ENCODE measurements at regions not wholly inside any gene's neighbourhood (a gene's known extent, or its start where the extent isn't known, plus 50 kb on each side); places are given as distances from the start of the nearest gene placed in this dataset.
A peak's percentile ranks its signal among the peaks of the same experiment; 100 is the strongest.

GRCh38 chr12:124383028-124383427 lies 88.1 kb downstream of the RFLNA start:
- Histone ChIP-seq H3K4me3 (no peak overlapping the region), H3K36me3 (peaks cover 52% of the 10 kb centered on the region), H3K27me3 (no peaks in the 10 kb centered on the region), H3K4me1 (peaks cover 68% of the 10 kb centered on the region), H3K27ac (peak overlapping the region; percentile 81), H3K9me3 (no peaks in the 10 kb centered on the region)
- ATAC-seq (no peak), DNase-seq (no peak)
- TF ChIP-seq CTCF (IDR thresholded peaks at IDR 0.05), result no peak
- intact Hi-C loops (cut with DNase I), result no loop called here

- H3K9me3 ChIP-seq, result no peaks in the 10 kb centered on the region
- H3K27ac ChIP-seq, result peak overlapping the region; percentile 81
- intact Hi-C loops (cut with DNase I), result no loop called here
- peaks cover 65% of the 10 kb centered on the region for H3K36me3 ChIP-seq
- DNase-seq (peak; percentile 96), ATAC-seq (peak; percentile 88)
- H3K4me1 ChIP-seq, result peaks cover 57% of the 10 kb centered on the region
- TF ChIP-seq CTCF (IDR thresholded peaks at IDR 0.05), result no peak
- H3K4me3 ChIP-seq, result no peak overlapping the region
- H3K27me3 ChIP-seq, result no peaks in the 10 kb centered on the region
Measured at GRCh38 chr12:124381456-124382296, 86.8 kb downstream of the RFLNA start.

- H3K27ac ChIP-seq, result peak overlapping the region; percentile 81
- intact Hi-C loops (cut with DNase I), result no loop called here
- H3K4me1 ChIP-seq, result peaks cover 50% of the 10 kb centered on the region
- no peaks in the 10 kb centered on the region for H3K9me3 ChIP-seq
- no peak for TF ChIP-seq CTCF (IDR thresholded peaks at IDR 0.05)
- peak; percentile 7 for ATAC-seq
- no peaks in the 10 kb centered on the region for H3K27me3 ChIP-seq
- no peak overlapping the region for H3K4me3 ChIP-seq
- no peak for DNase-seq
- peaks cover 73% of the 10 kb centered on the region for H3K36me3 ChIP-seq
Measured at GRCh38 chr12:124380796-124381455, 86.0 kb downstream of the RFLNA start.

- Histone ChIP-seq H3K27ac (peak overlapping the region; percentile 81), H3K9me3 (no peaks in the 10 kb centered on the region), H3K36me3 (peaks cover 71% of the 10 kb centered on the region), H3K27me3 (no peaks in the 10 kb centered on the region), H3K4me3 (no peak overlapping the region), H3K4me1 (peaks cover 46% of the 10 kb centered on the region)
- TF ChIP-seq CTCF (IDR thresholded peaks at IDR 0.05), result peak; percentile 47
- ATAC-seq, result peak; percentile 58
- peak; percentile 73 for DNase-seq
- intact Hi-C loops (cut with DNase I), result no loop called here
Measured at GRCh38 chr12:124379938-124380754, 85.3 kb downstream of the RFLNA start.

- Histone ChIP-seq H3K36me3 (peaks cover 66% of the 10 kb centered on the region), H3K27ac (peak overlapping the region; percentile 81), H3K27me3 (no peaks in the 10 kb centered on the region), H3K4me1 (peaks cover 46% of the 10 kb centered on the region), H3K9me3 (no peaks in the 10 kb centered on the region), H3K4me3 (no peak overlapping the region)
- no peak for DNase-seq
- TF ChIP-seq CTCF (IDR thresholded peaks at IDR 0.05), result no peak
- ATAC-seq, result no peak
- intact Hi-C loops (cut with DNase I), result no loop called here
Measured at GRCh38 chr12:124379379-124379937, 84.6 kb downstream of the RFLNA start.
